Esophagus (tissue), 2 donors: ENCODE measurements at regions not wholly inside any gene's neighbourhood (a gene's known extent, or its start where the extent isn't known, plus 50 kb on each side); places are given as distances from the start of the nearest gene placed in this dataset.
"Not testable (repeated sequence)": the region's sequence is repeated elsewhere in the genome, so short reads cannot be mapped to it uniquely, and the experiment has no call there.

Experiments used
- H3K27ac ChIP-seq, 2 donors: one replicate each; pipeline ENCODE4 v1.5.1; 2013; ENCODE audit warnings: low read depth in 2 of 2, mild to moderate bottlenecking in 2 of 2, inconsistent platforms in 1 of 2, low read length in 1 of 2, moderate library complexity in 1 of 2
- H3K27me3 ChIP-seq, 2 donors: one replicate each; pipeline ENCODE4 v1.6.1; 2013; ENCODE audit warnings: low read length in 2 of 2, control low read depth in 1 of 2, mild to moderate bottlenecking in 1 of 2; ENCODE audit not compliant: insufficient read depth in 2 of 2, control insufficient read depth in 1 of 2
- H3K36me3 ChIP-seq, 2 donors: one replicate each; pipeline ENCODE4 v1.6.1; 2013; ENCODE audit warnings: low read length in 1 of 2; ENCODE audit not compliant: control insufficient read depth in 2 of 2, insufficient read depth in 2 of 2
- H3K4me1 ChIP-seq, 2 donors: one replicate each; pipeline ENCODE4 v1.6.1; 2013; ENCODE audit warnings: low read length in 1 of 2; ENCODE audit not compliant: control insufficient read depth in 2 of 2, insufficient read depth in 2 of 2
- H3K4me3 ChIP-seq, 2 donors: one replicate each; pipeline ENCODE4 v1.5.1; 2013; ENCODE audit warnings: low read length in 2 of 2, mild to moderate bottlenecking in 2 of 2, low read depth in 1 of 2, moderate library complexity in 1 of 2
- H3K9me3 ChIP-seq, 2 donors: one replicate each; pipeline ENCODE4 v1.6.1; 2013; ENCODE audit warnings: mild to moderate bottlenecking in 2 of 2, low read depth in 1 of 2, low read length in 1 of 2, moderate library complexity in 1 of 2; ENCODE audit not compliant: control insufficient read depth in 2 of 2, insufficient read depth in 1 of 2
- WGBS, 2 donors: extraction: QIAGEN DNeasy Blood & Tissue Kit; methylation state at CpG; one replicate each; pipeline ENCODE4 v1.1.7; 2013; 5-methylcytosine and 5-hydroxymethylcytosine counted together
- donor health status: healthy with polysubstance abuse.
- donor health status: Bipolar disorder and iron deficiency.

- Histone ChIP-seq H3K4me3 (no peak overlapping the region), H3K9me3 (no peaks in the 10 kb centered on the region), H3K36me3 (no peaks in the 10 kb centered on the region), H3K27ac (no peak overlapping the region), H3K4me1 (no peaks in the 10 kb centered on the region), H3K27me3 (no peaks in the 10 kb centered on the region)
- WGBS, 2 donors = 77 to 84% methylated on average over 3 of the region's 3 CpGs
Observed at GRCh38 chr16:50497592-50497991, 50.6 kb upstream of the NKD1 start.

DNA sequence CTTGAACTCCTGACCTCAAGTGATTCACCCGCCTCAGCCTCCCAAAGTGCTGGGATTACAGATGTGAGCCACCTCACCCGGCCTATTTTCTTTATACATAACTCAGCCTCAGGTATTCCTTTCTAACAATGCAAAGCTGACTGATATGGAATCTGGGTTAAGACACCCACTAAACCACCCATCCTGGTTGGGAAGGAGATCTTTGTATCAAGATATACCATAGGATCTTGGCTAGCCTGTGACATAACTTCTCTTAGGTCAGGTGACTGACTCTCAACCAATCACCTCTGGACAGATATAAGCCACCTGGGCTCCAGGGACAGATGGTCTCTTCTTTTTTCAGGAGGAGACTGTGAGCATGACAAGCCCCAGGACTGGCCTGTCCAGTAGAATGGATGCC, 51.2 kb upstream of the NKD1 start:
- Histone ChIP-seq H3K4me3 (no peak overlapping the region), H3K27ac (no peak overlapping the region), H3K36me3 (no peaks in the 10 kb centered on the region), H3K27me3 (no peaks in the 10 kb centered on the region), H3K4me1 (no peaks in the 10 kb centered on the region), H3K9me3 (no peaks in the 10 kb centered on the region)
- WGBS, 2 donors = 77 to 83% methylated on average over 2 of the region's 2 CpGs

- 85 to 90% methylated on average over 7 of the region's 7 CpGs for WGBS, 2 donors
- Histone ChIP-seq H3K36me3 (no peaks in the 10 kb centered on the region), H3K27me3 (no peaks in the 10 kb centered on the region), H3K9me3 (no peaks in the 10 kb centered on the region), H3K4me1 (no peaks in the 10 kb centered on the region), H3K4me3 (no peak overlapping the region), H3K27ac (no peak overlapping the region)
Observed at GRCh38 chr16:50495673-50496072, 52.5 kb upstream of the NKD1 start.

- H3K4me1 ChIP-seq = no peaks in the 10 kb centered on the region
- 86% methylated on average over 11 of the region's 11 CpGs for WGBS, 2 donors
- no peak overlapping the region for H3K4me3 ChIP-seq
- H3K36me3 ChIP-seq = no peaks in the 10 kb centered on the region
- no peaks in the 10 kb centered on the region for H3K9me3 ChIP-seq
- H3K27me3 ChIP-seq = no peaks in the 10 kb centered on the region
- H3K27ac ChIP-seq = no peak overlapping the region
Observed at GRCh38 chr16:50494501-50495491, 53.4 kb upstream of the NKD1 start.

- H3K27me3 ChIP-seq = peaks cover 0 to 4% of the 10 kb centered on the region in 2 donors
- no peaks in the 10 kb centered on the region for H3K4me1 ChIP-seq
- WGBS, 2 donors = 90 to 91% methylated on average over 8 of the region's 8 CpGs
- no peaks in the 10 kb centered on the region for H3K36me3 ChIP-seq
- H3K4me3 ChIP-seq = no peak overlapping the region
- no peak overlapping the region for H3K27ac ChIP-seq
- H3K9me3 ChIP-seq = no peaks in the 10 kb centered on the region
Observed at GRCh38 chr16:50491516-50491915, 56.7 kb upstream of the NKD1 start.

- WGBS, 2 donors = 93 to 97% methylated on average over 2 of the region's 2 CpGs
- Histone ChIP-seq H3K4me1 (no peaks in the 10 kb centered on the region), H3K9me3 (no peaks in the 10 kb centered on the region), H3K36me3 (no peaks in the 10 kb centered on the region), H3K27ac (no peak overlapping the region), H3K27me3 (peaks cover 0 to 6% of the 10 kb centered on the region in 2 donors), H3K4me3 (no peak overlapping the region)
Observed at GRCh38 chr16:50490828-50491227, 57.4 kb upstream of the NKD1 start.

GRCh38 chr16:50489182-50489581, 59.0 kb upstream of the NKD1 start:
- Histone ChIP-seq H3K4me1 (no peaks in the 10 kb centered on the region), H3K36me3 (no peaks in the 10 kb centered on the region), H3K9me3 (no peaks in the 10 kb centered on the region), H3K27me3 (peaks cover 0 to 6% of the 10 kb centered on the region in 2 donors), H3K4me3 (no peak overlapping the region), H3K27ac (no peak overlapping the region)
- WGBS, 2 donors = 62 to 81% methylated on average over 3 of the region's 3 CpGs

GRCh38 chr16:50487528-50487927, 60.7 kb upstream of the NKD1 start:
- Histone ChIP-seq H3K27me3 (peaks cover 0 to 6% of the 10 kb centered on the region in 2 donors), H3K27ac (no peak overlapping the region), H3K36me3 (no peaks in the 10 kb centered on the region), H3K9me3 (no peaks in the 10 kb centered on the region), H3K4me1 (no peaks in the 10 kb centered on the region), H3K4me3 (no peak overlapping the region)
- 84 to 85% methylated on average over 5 of the region's 5 CpGs for WGBS, 2 donors

DNA sequence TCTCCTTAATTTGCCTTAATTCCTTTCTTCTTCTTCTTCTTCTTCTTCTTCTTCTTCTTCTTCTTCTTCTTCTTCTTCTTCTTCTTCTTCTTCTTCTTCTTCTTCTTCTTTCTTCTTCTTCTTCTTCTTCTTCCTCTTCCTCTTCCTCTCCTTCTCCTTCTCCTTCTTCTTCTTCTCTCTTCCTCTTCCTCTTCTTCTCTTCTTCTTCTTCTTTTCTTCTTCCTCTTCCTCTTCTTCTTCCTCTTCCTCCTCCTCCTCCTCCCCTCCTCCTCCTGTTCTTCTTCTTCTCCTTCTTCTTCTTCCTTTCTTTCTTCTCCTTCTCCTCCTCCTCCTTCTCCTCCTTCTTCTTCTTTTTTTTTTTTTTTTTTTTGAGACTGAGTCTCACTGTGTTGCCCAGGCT, 62.0 kb upstream of the NKD1 start:
- H3K9me3 ChIP-seq, H3K27ac ChIP-seq, H3K36me3 ChIP-seq, H3K27me3 ChIP-seq, H3K4me3 ChIP-seq, H3K4me1 ChIP-seq: not testable (repeated sequence)

- Histone ChIP-seq H3K27ac (no peak overlapping the region), H3K9me3 (no peaks in the 10 kb centered on the region), H3K4me3 (no peak overlapping the region), H3K36me3 (no peaks in the 10 kb centered on the region), H3K27me3 (peaks cover 0 to 6% of the 10 kb centered on the region in 2 donors), H3K4me1 (no peaks in the 10 kb centered on the region)
- WGBS, 2 donors = 93 to 97% methylated on average over 2 of the region's 2 CpGs
Observed at GRCh38 chr16:50485232-50485631, 63.0 kb upstream of the NKD1 start.
